ENCODE measurements at regions not wholly inside any gene's neighbourhood (a gene's known extent, or its start where the extent isn't known, plus 50 kb on each side); places are given as distances from the start of the nearest gene placed in this dataset.

GRCh38 chr1:4263699-4264098, 363.6 kb upstream of the C1orf174 start:
- Mint-ChIP-seq H3K36me3 (ENCODE audit: insufficient read depth) (peaks cover 2% of the 10 kb centered on the region), H3K27ac (no peak overlapping the region), H3K27me3 (peaks cover 12 to 29% of the 10 kb centered on the region in 2 donors), H3K4me1 (ENCODE audit: low read depth in 2 of 2) (no peaks in the 10 kb centered on the region), H3K9me3 (peaks cover 0 to 1% of the 10 kb centered on the region in 2 donors), H3K4me3 (no peak overlapping the region)
- ATAC-seq (replicated peaks) (no peak), DNase-seq (no peak)

GRCh38 chr1:4265836-4266235, 365.8 kb upstream of the C1orf174 start:
- no peaks in the 10 kb centered on the region for H3K9me3 Mint-ChIP-seq
- no peak overlapping the region for H3K4me3 Mint-ChIP-seq
- DNase-seq = no peak
- no peak overlapping the region for H3K27ac Mint-ChIP-seq
- peaks cover 2% of the 10 kb centered on the region for H3K36me3 Mint-ChIP-seq (ENCODE audit: insufficient read depth)
- H3K27me3 Mint-ChIP-seq = peaks cover 12 to 31% of the 10 kb centered on the region in 2 donors
- no peaks in the 10 kb centered on the region for H3K4me1 Mint-ChIP-seq (ENCODE audit: low read depth in 2 of 2)
- ATAC-seq (replicated peaks) = no peak

- Mint-ChIP-seq H3K9me3 (no peaks in the 10 kb centered on the region), H3K4me1 (ENCODE audit: low read depth in 2 of 2) (no peaks in the 10 kb centered on the region), H3K36me3 (ENCODE audit: insufficient read depth) (peaks cover 2% of the 10 kb centered on the region), H3K27me3 (peaks cover 18 to 25% of the 10 kb centered on the region in 2 donors), H3K27ac (peak overlapping the region in 1 of 2 donors; percentile 14), H3K4me3 (peak overlapping the region in 1 of 2 donors; percentile 32)
- ATAC-seq (replicated peaks) = no peak
- DNase-seq = no peak
Observed at GRCh38 chr1:4267381-4268261, 367.5 kb upstream of the C1orf174 start.

- Mint-ChIP-seq H3K4me3 (no peak overlapping the region), H3K27ac (no peak overlapping the region), H3K4me1 (ENCODE audit: low read depth in 2 of 2) (no peaks in the 10 kb centered on the region), H3K27me3 (peaks cover 11 to 17% of the 10 kb centered on the region in 2 donors), H3K36me3 (ENCODE audit: insufficient read depth) (peaks cover 2% of the 10 kb centered on the region), H3K9me3 (no peaks in the 10 kb centered on the region)
- ATAC-seq (replicated peaks) (no peak), DNase-seq (no peak)
Observed at GRCh38 chr1:4268262-4268888, 368.3 kb upstream of the C1orf174 start.

DNA sequence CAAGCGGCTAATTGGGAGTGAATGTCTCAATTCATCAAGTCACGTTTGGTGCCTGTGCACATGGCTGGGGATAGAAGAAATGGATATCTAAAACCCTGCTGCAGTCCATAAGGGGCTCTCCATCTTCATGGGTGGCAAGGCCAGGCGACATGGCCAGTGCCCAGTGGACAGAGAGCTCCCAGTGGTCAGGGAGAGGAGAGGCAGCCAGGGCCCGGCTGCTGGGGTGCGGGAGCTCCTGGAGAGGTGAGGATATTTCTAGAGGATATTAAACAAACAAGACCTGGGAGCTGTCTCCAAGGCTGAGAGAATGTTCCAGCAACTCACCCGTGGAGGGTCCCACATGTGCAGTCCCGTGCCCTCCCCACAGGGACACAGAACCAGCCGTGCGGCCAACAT, 368.8 kb upstream of the C1orf174 start:
- DNase-seq (no peak), ATAC-seq (replicated peaks) (no peak)
- H3K36me3 Mint-ChIP-seq (ENCODE audit: insufficient read depth) = peaks cover 1% of the 10 kb centered on the region
- H3K9me3 Mint-ChIP-seq = no peaks in the 10 kb centered on the region
- H3K4me1 Mint-ChIP-seq (ENCODE audit: low read depth in 2 of 2) = no peaks in the 10 kb centered on the region
- H3K4me3 Mint-ChIP-seq = no peak overlapping the region
- H3K27ac Mint-ChIP-seq = no peak overlapping the region
- peaks cover 7 to 12% of the 10 kb centered on the region in 2 donors for H3K27me3 Mint-ChIP-seq

GRCh38 chr1:4269330-4269729, 369.3 kb upstream of the C1orf174 start:
- H3K9me3 Mint-ChIP-seq = no peaks in the 10 kb centered on the region
- H3K4me1 Mint-ChIP-seq (ENCODE audit: low read depth in 2 of 2) = no peaks in the 10 kb centered on the region
- no peak overlapping the region for H3K27ac Mint-ChIP-seq
- no peak overlapping the region for H3K4me3 Mint-ChIP-seq
- H3K27me3 Mint-ChIP-seq = peaks cover 7 to 12% of the 10 kb centered on the region in 2 donors
- DNase-seq (no peak), ATAC-seq (replicated peaks) (no peak)
- H3K36me3 Mint-ChIP-seq (ENCODE audit: insufficient read depth) = no peaks in the 10 kb centered on the region

- peaks cover 7 to 14% of the 10 kb centered on the region in 2 donors for H3K27me3 Mint-ChIP-seq
- no peaks in the 10 kb centered on the region for H3K9me3 Mint-ChIP-seq
- no peak overlapping the region for H3K4me3 Mint-ChIP-seq
- no peaks in the 10 kb centered on the region for H3K36me3 Mint-ChIP-seq (ENCODE audit: insufficient read depth)
- no peak overlapping the region for H3K27ac Mint-ChIP-seq
- H3K4me1 Mint-ChIP-seq (ENCODE audit: low read depth in 2 of 2) = no peaks in the 10 kb centered on the region
- no peak for DNase-seq
- ATAC-seq (replicated peaks) = no peak
Observed at GRCh38 chr1:4269952-4270570, 370.0 kb upstream of the C1orf174 start.

DNA sequence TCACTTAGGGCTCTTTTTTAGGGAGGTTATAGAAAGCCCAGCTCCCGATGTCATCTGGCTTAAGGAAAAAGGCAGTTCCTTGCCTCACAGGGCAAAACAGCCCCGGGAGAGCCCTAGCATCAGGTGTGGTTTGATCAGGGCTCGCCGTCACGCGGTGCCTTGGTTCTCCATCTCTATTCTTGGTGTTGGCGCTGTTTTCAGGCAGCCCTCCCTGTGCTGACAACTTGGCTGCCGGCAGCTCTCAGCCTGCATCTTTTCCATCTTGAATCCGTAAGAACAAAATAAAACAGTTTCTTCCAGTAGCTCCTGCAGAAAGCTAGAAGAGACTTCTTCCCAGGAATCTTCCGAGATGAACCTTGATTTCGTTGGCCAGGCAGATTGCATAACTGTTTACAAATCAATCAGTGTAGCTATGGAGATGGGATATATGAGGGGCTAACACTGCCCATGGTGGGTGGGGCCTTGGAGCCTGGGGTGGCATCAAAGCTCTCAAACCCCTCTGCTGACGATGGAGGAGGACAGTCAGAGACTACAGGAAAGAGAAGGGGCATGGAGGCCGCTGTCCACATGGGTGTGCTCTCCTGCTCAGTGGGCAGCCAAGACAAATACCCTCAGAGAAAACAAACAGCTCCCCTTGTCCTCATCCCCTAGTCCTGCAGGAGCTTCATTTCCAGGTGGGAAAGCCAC, 370.7 kb upstream of the C1orf174 start:
- Mint-ChIP-seq H3K4me1 (ENCODE audit: low read depth in 2 of 2) (no peaks in the 10 kb centered on the region), H3K27me3 (peaks cover 10 to 21% of the 10 kb centered on the region in 2 donors), H3K9me3 (no peaks in the 10 kb centered on the region), H3K36me3 (ENCODE audit: insufficient read depth) (no peaks in the 10 kb centered on the region), H3K27ac (no peak overlapping the region), H3K4me3 (no peak overlapping the region)
- DNase-seq = no peak
- ATAC-seq (replicated peaks) = no peak

DNA sequence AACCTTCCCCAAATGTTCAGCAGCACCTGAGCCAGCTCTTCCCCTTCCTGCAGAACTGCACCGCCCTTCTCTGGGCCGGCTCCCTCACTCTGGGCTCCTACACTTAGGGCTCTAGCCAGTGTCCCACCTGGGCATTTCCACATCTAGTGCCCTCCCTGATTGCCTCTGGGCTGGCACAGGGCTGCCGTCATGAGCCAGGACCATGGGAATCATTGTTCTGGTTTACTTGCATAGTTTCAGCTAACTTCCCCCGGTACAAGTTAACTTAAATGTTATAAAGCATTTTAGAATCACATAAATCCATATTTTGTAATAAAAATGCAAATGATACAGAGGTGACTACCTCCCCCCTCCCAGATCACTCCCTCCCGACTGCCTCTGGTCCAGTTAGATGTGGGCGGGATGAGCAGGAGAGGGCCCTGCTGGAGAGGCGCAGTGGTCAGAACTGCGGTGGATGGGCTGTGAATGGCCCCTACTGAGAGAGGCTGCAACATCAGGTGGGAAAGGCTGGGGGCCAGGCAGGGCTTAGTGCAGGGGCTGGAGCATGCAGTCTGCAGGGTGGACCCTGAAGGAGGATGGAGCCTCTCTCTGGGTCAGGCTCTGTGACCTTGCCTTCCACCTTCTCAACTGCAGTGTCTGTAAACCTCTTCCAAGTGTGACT, 371.4 kb upstream of the C1orf174 start:
- Mint-ChIP-seq H3K36me3 (ENCODE audit: insufficient read depth) (no peaks in the 10 kb centered on the region), H3K27ac (no peak overlapping the region), H3K4me1 (ENCODE audit: low read depth in 2 of 2) (no peaks in the 10 kb centered on the region), H3K9me3 (peaks cover 0 to under 1% of the 10 kb centered on the region in 2 donors), H3K4me3 (no peak overlapping the region), H3K27me3 (peaks cover 17 to 27% of the 10 kb centered on the region in 2 donors)
- DNase-seq (no peak), ATAC-seq (replicated peaks) (no peak)

GRCh38 chr1:4272568-4272967, 372.5 kb upstream of the C1orf174 start:
- Mint-ChIP-seq H3K9me3 (peaks cover 0 to 10% of the 10 kb centered on the region in 2 donors), H3K4me1 (ENCODE audit: low read depth in 2 of 2) (no peaks in the 10 kb centered on the region), H3K27ac (no peak overlapping the region), H3K27me3 (peaks cover 26 to 37% of the 10 kb centered on the region in 2 donors), H3K4me3 (no peak overlapping the region), H3K36me3 (ENCODE audit: insufficient read depth) (no peaks in the 10 kb centered on the region)
- DNase-seq (no peak), ATAC-seq (replicated peaks) (no peak)

GRCh38 chr1:4273243-4273642, 373.2 kb upstream of the C1orf174 start:
- ATAC-seq (replicated peaks) = no peak
- no peak for DNase-seq
- peaks cover 0 to 10% of the 10 kb centered on the region in 2 donors for H3K9me3 Mint-ChIP-seq

DNA sequence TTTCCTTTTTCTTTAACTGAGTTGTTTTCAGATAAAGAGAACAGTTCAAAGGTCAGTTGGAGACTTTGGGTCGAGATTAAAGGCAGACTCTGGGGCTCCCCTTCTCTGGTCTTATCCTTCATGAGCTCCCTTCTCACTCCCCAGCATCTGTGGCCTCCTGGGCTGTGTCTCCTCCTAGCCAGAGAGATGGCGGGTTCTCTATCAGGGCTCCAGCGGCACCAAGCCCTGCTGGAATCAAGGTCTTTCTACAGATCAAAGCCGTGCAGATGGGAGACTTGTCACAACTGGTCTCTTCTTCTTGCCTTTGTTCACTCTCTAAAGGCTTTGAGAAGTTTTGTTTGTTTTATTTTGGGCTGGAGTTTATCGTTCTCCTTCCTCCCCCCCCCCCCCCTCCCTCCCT, 373.7 kb upstream of the C1orf174 start:
- Mint-ChIP-seq H3K27ac (no peak overlapping the region), H3K4me1 (ENCODE audit: low read depth in 2 of 2) (no peaks in the 10 kb centered on the region), H3K4me3 (no peak overlapping the region), H3K27me3 (peaks cover 26 to 37% of the 10 kb centered on the region in 2 donors), H3K9me3 (peaks cover 0 to 10% of the 10 kb centered on the region in 2 donors), H3K36me3 (ENCODE audit: insufficient read depth) (no peaks in the 10 kb centered on the region)
- no peak for DNase-seq
- no peak for ATAC-seq (replicated peaks)

More at GRCh38 chr1:4273243-4273642, 373.2 kb upstream of the C1orf174 start:
- Mint-ChIP-seq H3K27ac (no peak overlapping the region), H3K27me3 (peaks cover 26 to 37% of the 10 kb centered on the region in 2 donors), H3K4me1 (ENCODE audit: low read depth in 2 of 2) (no peaks in the 10 kb centered on the region), H3K4me3 (no peak overlapping the region), H3K36me3 (ENCODE audit: insufficient read depth) (no peaks in the 10 kb centered on the region)

- Mint-ChIP-seq H3K27ac (no peak overlapping the region), H3K36me3 (ENCODE audit: insufficient read depth) (no peaks in the 10 kb centered on the region), H3K4me1 (ENCODE audit: low read depth in 2 of 2) (no peaks in the 10 kb centered on the region), H3K9me3 (peaks cover 0 to 10% of the 10 kb centered on the region in 2 donors), H3K27me3 (peaks cover 26 to 37% of the 10 kb centered on the region in 2 donors), H3K4me3 (no peak overlapping the region)
- no peak for ATAC-seq (replicated peaks)
- no peak for DNase-seq
Observed at GRCh38 chr1:4275083-4275482, 375.0 kb upstream of the C1orf174 start.

Measured in effector memory CD8-positive, alpha-beta T cell (primary cell).